Fibroblast of mammary gland (primary cell): ENCODE measurements at regions not wholly inside any gene's neighbourhood (a gene's known extent, or its start where the extent isn't known, plus 50 kb on each side); places are given as distances from the start of the nearest gene placed in this dataset.

ENCODE experiments used
- DNase-seq: peaks from one replicate; pipeline ENCODE4 v3.0.0-alpha.2; 2010; ENCODE audit warnings: low read depth
- H3K4me3 ChIP-seq: 2 replicates; pipeline ENCODE4 v1.5.1; 2011; ENCODE audit warnings: low read depth, mild to moderate bottlenecking, low read length, moderate library complexity; ENCODE audit not compliant: control insufficient read depth
- CTCF ChIP-seq: conservative IDR thresholded peaks from 2 replicates; pipeline ENCODE4 v1.5.1; 2011; ENCODE audit warnings: low read depth, low read length, inconsistent platforms; ENCODE audit not compliant: control insufficient read depth, insufficient read depth

DNA sequence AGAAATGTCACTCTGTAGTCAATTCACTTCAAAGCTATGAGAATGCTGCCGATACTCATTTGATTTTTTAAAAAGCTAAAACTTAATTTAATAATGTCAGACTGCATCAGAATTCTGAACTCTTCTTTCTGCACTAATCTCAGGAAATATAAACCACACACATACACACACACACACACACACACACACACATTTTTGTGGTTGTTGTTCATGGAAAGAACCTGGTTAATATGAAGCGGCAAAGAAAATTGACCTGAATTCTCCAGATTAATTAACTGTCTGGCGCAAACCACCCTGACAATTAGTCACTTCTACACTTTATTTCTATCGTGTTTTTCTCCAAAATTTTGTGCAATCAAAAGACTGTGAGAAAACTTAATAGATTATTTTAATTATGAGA, 740.5 kb downstream of the TLE1 start:
- DNase-seq, result no peak
- H3K4me3 ChIP-seq, result no peak overlapping the region
- no peak for TF ChIP-seq CTCF

GRCh38 chr9:80948066-80948465, 741.3 kb downstream of the TLE1 start:
- no peak overlapping the region for H3K4me3 ChIP-seq
- no peak for DNase-seq
- TF ChIP-seq CTCF, result no peak

GRCh38 chr9:80946496-80947170, 742.7 kb downstream of the TLE1 start:
- TF ChIP-seq CTCF, result no peak

GRCh38 chr9:80945436-80945835, 743.9 kb downstream of the TLE1 start:
- no peak overlapping the region for H3K4me3 ChIP-seq
- DNase-seq, result no peak
- TF ChIP-seq CTCF, result no peak

More at GRCh38 chr9:80946496-80947170, 742.7 kb downstream of the TLE1 start:
- H3K4me3 ChIP-seq, result no peak overlapping the region
- peak; percentile 11 for DNase-seq

- H3K4me3 ChIP-seq, result no peak overlapping the region
- no peak for DNase-seq
- TF ChIP-seq CTCF, result no peak
Observed at GRCh38 chr9:80937645-80938044, 751.7 kb downstream of the TLE1 start.

- DNase-seq, result no peak
- no peak overlapping the region for H3K4me3 ChIP-seq
- TF ChIP-seq CTCF, result no peak
Observed at GRCh38 chr9:80934095-80934494, 755.3 kb downstream of the TLE1 start.
